ENCODE measurements at regions not wholly inside any gene's neighbourhood (a gene's known extent, or its start where the extent isn't known, plus 50 kb on each side); places are given as distances from the start of the nearest gene placed in this dataset.

GRCh38 chr1:29711582-29712283 is 475.4 kb downstream of the PTPRU start:
- no peak overlapping the region for H3K4me3 ChIP-seq (ENCODE audit: low read depth, low read length)

GRCh38 chr1:29709704-29710280 is 473.5 kb downstream of the PTPRU start:
- H3K4me3 ChIP-seq (ENCODE audit: low read depth, low read length) = no peak overlapping the region

DNA sequence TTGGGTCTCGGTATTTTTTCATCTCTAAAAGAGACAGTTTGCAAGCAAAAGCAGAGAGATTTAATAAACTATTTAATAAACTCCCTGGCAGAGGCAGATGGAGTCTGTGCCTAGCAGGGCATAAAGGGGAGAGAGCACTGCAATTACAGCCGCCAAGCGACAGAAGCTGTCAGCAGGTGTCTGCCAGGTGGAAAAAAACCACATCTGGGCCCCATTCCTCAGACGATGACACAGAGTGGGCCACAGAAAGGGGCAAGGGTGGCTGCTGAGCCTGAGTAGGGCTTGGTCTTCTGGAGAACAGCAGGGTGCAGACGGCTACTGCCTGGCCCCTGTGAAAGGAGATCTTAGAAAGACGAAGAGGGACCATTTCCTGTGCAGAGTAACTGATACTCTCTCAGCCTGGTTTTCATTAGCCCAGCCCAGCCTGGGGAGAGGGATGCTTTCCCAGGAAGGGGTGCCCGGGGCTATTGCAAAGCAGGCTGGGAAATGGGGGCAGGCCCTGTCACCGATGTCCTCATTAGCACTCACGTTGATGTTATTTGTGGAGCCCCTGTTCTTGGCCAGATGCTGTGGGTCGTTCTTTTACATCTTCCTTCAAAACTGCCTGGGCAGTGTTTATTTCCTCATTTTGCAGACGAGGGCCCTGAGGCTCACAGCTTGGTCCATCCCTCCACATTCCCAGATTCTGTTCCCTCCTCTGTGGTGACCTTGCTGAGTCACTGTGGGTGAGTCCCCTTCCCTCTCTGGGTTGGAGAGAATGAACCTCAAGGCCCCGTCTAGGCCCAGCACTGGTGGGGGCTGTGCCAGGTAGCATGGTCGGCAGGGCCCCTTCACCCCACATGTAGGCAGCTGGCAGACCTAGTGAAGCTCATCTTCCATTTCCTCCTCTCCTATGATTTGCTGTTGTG is 472.7 kb downstream of the PTPRU start:
- H3K4me3 ChIP-seq (ENCODE audit: low read depth, low read length) = no peak overlapping the region

- H3K4me3 ChIP-seq (ENCODE audit: low read depth, low read length) = no peak overlapping the region
Measured at GRCh38 chr1:29708381-29708780, 472.1 kb downstream of the PTPRU start.

- H3K4me3 ChIP-seq (ENCODE audit: low read depth, low read length) = no peak overlapping the region
Measured at GRCh38 chr1:29707796-29708195, 471.5 kb downstream of the PTPRU start.

GRCh38 chr1:29706936-29707335 is 470.6 kb downstream of the PTPRU start:
- H3K4me3 ChIP-seq (ENCODE audit: low read depth, low read length) = peak overlapping the region; percentile 20

DNA sequence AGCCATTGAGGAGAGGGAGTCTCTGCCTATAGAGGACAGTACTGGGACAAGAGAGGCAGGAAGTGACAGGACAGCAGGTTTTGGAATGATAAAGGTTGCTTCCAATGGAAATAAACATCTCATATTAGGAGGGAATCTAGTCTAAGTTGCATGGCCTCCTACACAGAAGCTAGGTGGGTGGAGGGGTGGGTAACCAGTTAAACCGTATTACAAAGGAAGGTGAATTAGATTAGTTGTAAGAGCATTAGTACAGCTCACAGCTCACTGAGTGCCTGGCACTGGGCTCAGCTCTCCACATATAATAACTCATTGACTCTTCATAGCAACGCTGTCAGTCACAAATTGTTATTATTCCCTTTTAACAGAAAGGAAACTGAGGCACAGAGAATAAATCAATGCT is 468.1 kb downstream of the PTPRU start:
- no peak overlapping the region for H3K4me3 ChIP-seq (ENCODE audit: low read depth, low read length)

GRCh38 chr1:29703596-29704370 is 467.5 kb downstream of the PTPRU start:
- H3K4me3 ChIP-seq (ENCODE audit: low read depth, low read length) = no peak overlapping the region

DNA sequence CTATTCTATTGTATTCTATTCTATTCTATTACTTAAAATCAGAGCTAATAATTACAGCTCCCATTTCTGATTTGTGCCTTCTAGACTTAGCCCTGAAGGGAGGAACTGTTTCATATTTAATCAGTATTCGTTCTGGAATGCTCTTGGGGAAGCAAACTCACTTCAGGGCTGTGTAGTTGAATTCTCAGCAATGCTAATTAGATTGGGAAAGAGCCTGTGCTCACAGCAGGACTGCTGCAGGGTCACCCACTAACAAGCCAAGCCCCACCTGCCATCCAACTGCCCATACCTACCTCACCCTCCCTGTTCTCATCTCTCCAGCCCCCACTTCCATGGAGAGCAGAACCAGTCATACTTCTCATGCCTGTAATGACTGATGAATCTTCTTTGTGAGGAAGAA is 464.2 kb downstream of the PTPRU start:
- H3K4me3 ChIP-seq (ENCODE audit: low read depth, low read length) = no peak overlapping the region

DNA sequence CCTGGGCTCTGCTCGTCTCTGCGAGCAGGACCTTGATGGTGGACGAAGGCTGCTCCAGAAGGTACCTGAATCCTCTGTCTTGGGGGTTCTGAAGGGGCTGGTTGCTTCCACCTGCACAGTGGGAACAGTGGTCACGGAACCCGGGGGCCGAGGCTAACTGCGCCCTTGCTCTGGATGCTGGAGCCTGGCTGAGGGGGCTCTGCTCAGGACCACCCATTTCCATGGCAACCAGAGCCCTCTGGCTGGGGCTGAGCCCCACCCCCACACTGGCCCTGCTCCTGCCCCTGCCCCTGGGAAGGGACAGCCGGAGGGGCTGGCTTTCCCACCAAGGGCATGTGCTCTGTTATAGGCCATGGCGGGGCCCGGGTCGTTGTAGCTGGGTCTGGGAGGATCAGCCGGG is 462.3 kb downstream of the PTPRU start:
- no peak overlapping the region for H3K4me3 ChIP-seq (ENCODE audit: low read depth, low read length)

GRCh38 chr1:29698033-29698432 is 461.7 kb downstream of the PTPRU start:
- no peak overlapping the region for H3K4me3 ChIP-seq (ENCODE audit: low read depth, low read length)

GRCh38 chr1:29697391-29697780 is 461.1 kb downstream of the PTPRU start:
- H3K4me3 ChIP-seq (ENCODE audit: low read depth, low read length) = no peak overlapping the region

DNA sequence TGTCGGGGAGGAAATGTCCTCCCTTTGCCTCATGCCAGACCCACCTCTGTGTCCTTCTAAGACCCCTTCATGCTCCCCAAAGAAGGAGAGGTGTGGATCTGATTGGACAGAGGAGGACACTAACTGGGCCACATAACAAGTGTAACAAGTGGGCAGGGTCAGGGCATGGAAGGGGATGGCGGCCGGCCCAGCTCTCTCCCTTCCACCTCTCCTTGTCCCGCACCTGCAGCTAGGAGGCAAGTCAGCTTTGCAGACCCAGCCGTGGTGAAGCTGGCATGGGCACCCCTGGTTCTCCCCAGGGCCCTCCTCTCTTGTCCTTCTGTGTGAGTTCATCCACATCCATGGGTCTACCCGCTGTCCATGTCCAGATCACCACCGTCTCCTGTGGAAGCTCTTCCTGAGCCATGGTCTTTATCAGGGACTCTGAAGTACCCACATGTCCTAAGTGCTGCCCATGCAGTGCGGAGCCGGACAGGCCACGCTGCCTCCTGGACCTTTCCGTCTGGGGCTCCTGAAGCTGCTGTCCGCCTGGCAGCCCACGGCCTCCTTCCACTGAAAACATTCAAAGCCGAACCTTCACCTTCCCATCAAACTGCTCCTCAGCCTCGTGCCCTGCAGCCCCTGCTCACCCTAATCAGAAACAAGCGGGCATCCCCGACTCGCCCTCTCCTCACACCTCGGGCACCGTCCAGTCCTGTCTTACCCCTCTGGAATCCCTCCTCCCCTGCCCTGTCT is 460.5 kb downstream of the PTPRU start:
- no peak overlapping the region for H3K4me3 ChIP-seq (ENCODE audit: low read depth, low read length)

GRCh38 chr1:29695803-29696202 is 459.5 kb downstream of the PTPRU start:
- no peak overlapping the region for H3K4me3 ChIP-seq (ENCODE audit: low read depth, low read length)

- no peak overlapping the region for H3K4me3 ChIP-seq (ENCODE audit: low read depth, low read length)
Measured at GRCh38 chr1:29695036-29695435, 458.7 kb downstream of the PTPRU start.

DNA sequence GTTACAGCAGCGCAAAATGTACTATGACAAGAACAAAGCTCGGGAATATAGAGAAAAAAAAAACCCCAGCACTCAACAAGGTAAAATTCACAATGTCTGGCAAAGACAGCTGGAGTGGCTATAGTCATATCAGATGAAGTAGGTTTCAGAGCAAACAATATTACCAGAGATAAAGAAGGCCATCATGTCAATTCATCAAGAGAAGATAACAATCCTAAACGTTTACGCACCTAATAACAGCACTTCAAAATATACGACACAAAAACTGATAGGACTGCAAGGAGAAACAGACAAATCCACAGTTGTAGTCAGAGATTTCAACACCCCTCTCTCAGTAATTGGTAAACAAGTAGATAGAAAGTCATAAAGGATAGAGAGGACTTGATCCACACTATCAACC is 455.2 kb downstream of the PTPRU start:
- no peak overlapping the region for H3K4me3 ChIP-seq (ENCODE audit: low read depth, low read length)

DNA sequence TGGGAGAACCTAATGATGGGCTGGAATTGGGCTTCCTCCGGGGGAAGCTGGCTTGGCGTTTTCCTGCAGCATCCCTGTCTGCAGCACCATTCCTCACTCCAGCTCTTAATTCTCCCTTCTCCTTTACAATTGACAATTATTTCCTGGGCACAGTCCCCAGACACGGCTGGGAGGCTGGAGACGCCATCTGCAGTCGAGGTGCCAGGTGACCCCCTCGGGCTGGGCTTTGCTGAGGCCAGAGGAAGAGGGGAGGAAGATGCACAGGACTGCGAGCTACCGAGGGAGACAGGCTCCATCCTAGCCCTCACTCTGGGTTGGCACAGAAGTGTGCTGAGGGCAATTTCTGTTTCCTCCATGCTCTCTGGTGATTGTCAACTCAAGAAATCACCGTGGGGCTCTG is 453.8 kb downstream of the PTPRU start:
- no peak overlapping the region for H3K4me3 ChIP-seq (ENCODE audit: low read depth, low read length)

- no peak overlapping the region for H3K4me3 ChIP-seq (ENCODE audit: low read depth, low read length)
Measured at GRCh38 chr1:29689372-29690030, 453.2 kb downstream of the PTPRU start.

DNA sequence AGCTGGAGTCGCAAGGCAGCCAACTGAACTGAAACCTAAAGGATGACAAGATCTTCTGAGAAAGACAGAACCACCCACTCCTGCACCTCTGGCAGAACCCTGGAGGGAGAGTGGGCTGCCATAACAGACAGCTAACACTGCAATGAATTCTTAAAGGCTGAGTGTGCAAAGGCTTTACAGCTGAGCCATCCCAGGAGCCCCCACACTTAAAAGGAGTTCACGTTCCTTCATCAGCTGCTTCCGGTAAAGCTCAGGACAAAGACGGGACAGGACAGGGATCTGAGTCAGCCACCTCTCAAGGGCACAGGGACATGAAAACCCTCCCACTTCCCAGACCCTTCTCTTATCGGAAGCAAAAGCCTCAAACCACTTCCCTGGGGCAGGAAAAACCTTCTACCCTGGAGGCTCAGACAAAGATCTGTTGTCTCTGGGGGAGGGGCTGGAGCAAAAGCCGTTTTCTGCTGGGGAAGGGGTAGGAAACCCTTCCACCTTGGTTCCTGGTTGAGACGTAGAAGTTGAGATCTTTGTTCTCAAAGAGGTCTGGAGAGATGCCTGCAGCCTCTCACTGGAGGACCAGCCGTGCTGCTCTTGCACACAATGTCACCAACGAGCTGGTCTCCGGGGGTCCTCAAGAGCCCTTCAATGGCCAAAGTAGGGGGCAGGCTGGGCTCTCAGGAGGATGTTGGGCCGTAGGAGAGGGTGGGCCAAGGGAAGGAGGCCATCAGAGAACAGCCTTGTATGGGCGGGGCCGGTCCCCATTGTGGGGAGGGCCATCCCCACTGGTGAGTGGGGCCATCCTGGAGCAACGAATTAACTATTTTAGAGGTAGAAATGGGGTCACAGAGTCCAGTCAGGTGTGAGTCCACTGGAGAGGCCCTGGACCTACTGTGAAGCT is 452.4 kb downstream of the PTPRU start:
- no peak overlapping the region for H3K4me3 ChIP-seq (ENCODE audit: low read depth, low read length)

Measured in iPS-11a (cell line).